ENCODE measurements at regions not wholly inside any gene's neighbourhood (a gene's known extent, or its start where the extent isn't known, plus 50 kb on each side); places are given as distances from the start of the nearest gene placed in this dataset.
"Not testable (repeated sequence)": the region's sequence is repeated elsewhere in the genome, so short reads cannot be mapped to it uniquely, and the experiment has no call there.

DNA sequence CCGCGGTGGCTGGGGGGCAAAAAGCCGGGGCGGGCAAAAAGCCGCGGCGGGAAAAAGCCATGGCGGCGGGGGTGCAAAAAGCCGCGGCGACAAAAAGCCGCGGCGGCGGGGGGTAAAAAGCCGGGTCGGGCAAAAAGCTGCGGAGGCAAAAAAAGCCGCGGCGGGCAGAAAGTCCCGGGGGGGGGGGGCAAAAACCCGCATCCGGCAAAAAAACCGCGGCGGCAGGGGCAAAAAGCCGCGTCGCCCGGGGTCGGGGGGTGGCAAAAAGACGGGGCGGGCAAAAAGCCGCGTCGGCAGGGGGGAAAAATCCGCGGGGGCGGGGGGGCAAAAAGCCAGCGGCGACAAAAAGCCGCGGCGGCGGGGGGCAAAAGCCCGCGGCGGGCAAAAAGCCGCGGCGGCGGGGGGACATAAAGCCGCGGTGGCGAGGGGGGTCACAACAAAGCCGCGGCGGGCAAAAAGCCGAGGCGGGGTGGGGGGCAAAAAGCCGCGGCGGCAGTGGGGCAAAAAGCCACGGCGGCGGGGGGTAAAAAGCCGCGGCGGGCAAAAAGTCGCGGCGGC is 1634.4 kb downstream of the RPIA start:
- TF ChIP-seq, protein P1, sequence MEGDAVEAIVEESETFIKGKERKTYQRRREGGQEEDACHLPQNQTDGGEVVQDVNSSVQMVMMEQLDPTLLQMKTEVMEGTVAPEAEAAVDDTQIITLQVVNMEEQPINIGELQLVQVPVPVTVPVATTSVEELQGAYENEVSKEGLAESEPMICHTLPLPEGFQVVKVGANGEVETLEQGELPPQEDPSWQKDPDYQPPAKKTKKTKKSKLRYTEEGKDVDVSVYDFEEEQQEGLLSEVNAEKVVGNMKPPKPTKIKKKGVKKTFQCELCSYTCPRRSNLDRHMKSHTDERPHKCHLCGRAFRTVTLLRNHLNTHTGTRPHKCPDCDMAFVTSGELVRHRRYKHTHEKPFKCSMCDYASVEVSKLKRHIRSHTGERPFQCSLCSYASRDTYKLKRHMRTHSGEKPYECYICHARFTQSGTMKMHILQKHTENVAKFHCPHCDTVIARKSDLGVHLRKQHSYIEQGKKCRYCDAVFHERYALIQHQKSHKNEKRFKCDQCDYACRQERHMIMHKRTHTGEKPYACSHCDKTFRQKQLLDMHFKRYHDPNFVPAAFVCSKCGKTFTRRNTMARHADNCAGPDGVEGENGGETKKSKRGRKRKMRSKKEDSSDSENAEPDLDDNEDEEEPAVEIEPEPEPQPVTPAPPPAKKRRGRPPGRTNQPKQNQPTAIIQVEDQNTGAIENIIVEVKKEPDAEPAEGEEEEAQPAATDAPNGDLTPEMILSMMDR (conservative IDR thresholded peaks at IDR 0.05; ENCODE audit: low read length), result not testable (repeated sequence)
- TF ChIP-seq EZH2phosphoT487 (IDR thresholded peaks at IDR 0.05; ENCODE audit: borderline replicate concordance), result not testable (repeated sequence)
